ENCODE measurements at regions not wholly inside any gene's neighbourhood (a gene's known extent, or its start where the extent isn't known, plus 50 kb on each side); places are given as distances from the start of the nearest gene placed in this dataset.
"Not testable (repeated sequence)": the region's sequence is repeated elsewhere in the genome, so short reads cannot be mapped to it uniquely, and the experiment has no call there.

- no peak for DNase-seq (ENCODE audit: low read depth)
Measured at GRCh38 chr7:52261057-52261456, 774.4 kb upstream of the POM121L12 start.

GRCh38 chr7:52260046-52260665, 775.3 kb upstream of the POM121L12 start:
- no peak for DNase-seq (ENCODE audit: low read depth)

GRCh38 chr7:52257890-52258289, 777.5 kb upstream of the POM121L12 start:
- DNase-seq (ENCODE audit: low read depth): no peak

- DNase-seq (ENCODE audit: low read depth): no peak
Measured at GRCh38 chr7:52254396-52255010, 780.9 kb upstream of the POM121L12 start.

GRCh38 chr7:52253953-52254352, 781.5 kb upstream of the POM121L12 start:
- DNase-seq (ENCODE audit: low read depth): no peak

GRCh38 chr7:52249741-52250140, 785.7 kb upstream of the POM121L12 start:
- no peak for DNase-seq (ENCODE audit: low read depth)

- no peak for DNase-seq (ENCODE audit: low read depth)
Measured at GRCh38 chr7:52247518-52247917, 787.9 kb upstream of the POM121L12 start.

- DNase-seq (ENCODE audit: low read depth): no peak
Measured at GRCh38 chr7:52243685-52244084, 791.7 kb upstream of the POM121L12 start.

- DNase-seq (ENCODE audit: low read depth): no peak
Measured at GRCh38 chr7:52233248-52233647, 802.2 kb upstream of the POM121L12 start.

GRCh38 chr7:52211930-52212329, 823.5 kb upstream of the POM121L12 start:
- DNase-seq (ENCODE audit: low read depth): no peak

- no peak for DNase-seq (ENCODE audit: low read depth)
Measured at GRCh38 chr7:52209614-52210013, 825.8 kb upstream of the POM121L12 start.

- DNase-seq (ENCODE audit: low read depth): no peak
Measured at GRCh38 chr7:52197221-52197620, 838.2 kb upstream of the POM121L12 start.

GRCh38 chr7:52195664-52196063, 839.8 kb upstream of the POM121L12 start:
- no peak for DNase-seq (ENCODE audit: low read depth)

- DNase-seq (ENCODE audit: low read depth): no peak
Measured at GRCh38 chr7:52189153-52189778, 846.2 kb upstream of the POM121L12 start.

GRCh38 chr7:52184006-52184703, 851.3 kb upstream of the POM121L12 start:
- DNase-seq (ENCODE audit: low read depth): no peak

GRCh38 chr7:52179934-52180333, 855.5 kb upstream of the POM121L12 start:
- DNase-seq (ENCODE audit: low read depth): no peak

- no peak for DNase-seq (ENCODE audit: low read depth)
Measured at GRCh38 chr7:52168085-52168484, 851.5 kb upstream of the COBL start.

- no peak for DNase-seq (ENCODE audit: low read depth)
Measured at GRCh38 chr7:52163311-52163710, 846.7 kb upstream of the COBL start.

GRCh38 chr7:52161483-52161882, 844.9 kb upstream of the COBL start:
- DNase-seq (ENCODE audit: low read depth): no peak

- DNase-seq (ENCODE audit: low read depth): not testable (repeated sequence)
Measured at GRCh38 chr7:52159421-52159820, 842.8 kb upstream of the COBL start.

GRCh38 chr7:52154382-52154781, 837.8 kb upstream of the COBL start:
- DNase-seq (ENCODE audit: low read depth): no peak

- DNase-seq (ENCODE audit: low read depth): no peak
Measured at GRCh38 chr7:52151559-52151958, 835.0 kb upstream of the COBL start.

GRCh38 chr7:52150952-52151351, 834.3 kb upstream of the COBL start:
- DNase-seq (ENCODE audit: low read depth): no peak

Data from Daoy (cell line).